Astrocyte (in vitro differentiated cells and primary cell): ENCODE measurements at regions not wholly inside any gene's neighbourhood (a gene's known extent, or its start where the extent isn't known, plus 50 kb on each side); places are given as distances from the start of the nearest gene placed in this dataset.

Experiments used
- EZH2 ChIP-seq: IDR thresholded peaks from 2 replicates; pipeline ENCODE4 v1.6.1; 2012; ENCODE audit warnings: mild to moderate bottlenecking, low read length, inconsistent platforms; ENCODE audit not compliant: insufficient read depth
- TF ChIP-seq, protein P1 (sequence below): IDR thresholded peaks from 2 replicates; pipeline ENCODE4 v1.5.1; 2011; ENCODE audit warnings: low read depth, mild to moderate bottlenecking, inconsistent platforms, low read length, moderate library complexity; ENCODE audit not compliant: insufficient read depth

DNA sequence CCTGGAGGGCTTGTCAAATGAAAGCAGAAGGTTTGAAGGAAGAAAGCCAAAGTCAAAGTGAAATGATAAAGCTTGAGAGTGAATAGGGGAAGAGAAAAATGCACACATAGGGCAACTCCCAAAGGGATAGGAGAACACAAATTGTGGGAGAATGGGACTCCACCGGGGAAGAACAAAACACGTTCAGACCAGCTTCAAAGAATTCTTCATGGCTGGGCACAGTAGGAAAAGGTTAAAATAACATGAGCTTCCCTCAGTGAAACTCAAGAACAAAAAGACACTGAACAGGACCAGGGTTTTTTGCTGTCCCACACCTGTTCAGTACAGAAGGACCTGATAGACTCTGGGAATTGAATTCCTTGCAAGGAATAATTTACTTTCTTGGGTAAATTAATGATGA is 123.1 kb upstream of the NCKAP5 start:
- TF ChIP-seq, protein P1, sequence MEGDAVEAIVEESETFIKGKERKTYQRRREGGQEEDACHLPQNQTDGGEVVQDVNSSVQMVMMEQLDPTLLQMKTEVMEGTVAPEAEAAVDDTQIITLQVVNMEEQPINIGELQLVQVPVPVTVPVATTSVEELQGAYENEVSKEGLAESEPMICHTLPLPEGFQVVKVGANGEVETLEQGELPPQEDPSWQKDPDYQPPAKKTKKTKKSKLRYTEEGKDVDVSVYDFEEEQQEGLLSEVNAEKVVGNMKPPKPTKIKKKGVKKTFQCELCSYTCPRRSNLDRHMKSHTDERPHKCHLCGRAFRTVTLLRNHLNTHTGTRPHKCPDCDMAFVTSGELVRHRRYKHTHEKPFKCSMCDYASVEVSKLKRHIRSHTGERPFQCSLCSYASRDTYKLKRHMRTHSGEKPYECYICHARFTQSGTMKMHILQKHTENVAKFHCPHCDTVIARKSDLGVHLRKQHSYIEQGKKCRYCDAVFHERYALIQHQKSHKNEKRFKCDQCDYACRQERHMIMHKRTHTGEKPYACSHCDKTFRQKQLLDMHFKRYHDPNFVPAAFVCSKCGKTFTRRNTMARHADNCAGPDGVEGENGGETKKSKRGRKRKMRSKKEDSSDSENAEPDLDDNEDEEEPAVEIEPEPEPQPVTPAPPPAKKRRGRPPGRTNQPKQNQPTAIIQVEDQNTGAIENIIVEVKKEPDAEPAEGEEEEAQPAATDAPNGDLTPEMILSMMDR = no peak
- no peak for TF ChIP-seq EZH2
